HG03378 (cell line): ENCODE measurements at regions not wholly inside any gene's neighbourhood (a gene's known extent, or its start where the extent isn't known, plus 50 kb on each side); places are given as distances from the start of the nearest gene placed in this dataset.

Source experiments
- ATAC-seq: cut with Tn5 transposase; IDR thresholded peaks from one replicate; pipeline ENCODE4 v1.9.1; 2021; ENCODE audit warnings: mild to moderate bottlenecking, moderate library complexity; ENCODE audit not compliant: unreplicated experiment

- no peak for ATAC-seq
Observed at GRCh38 chr20:54361475-54361874, 113.9 kb upstream of the DOK5 start.

GRCh38 chr20:54362283-54362682, 113.1 kb upstream of the DOK5 start:
- ATAC-seq, result no peak

GRCh38 chr20:54364365-54364764, 111.0 kb upstream of the DOK5 start:
- no peak for ATAC-seq

- no peak for ATAC-seq
Observed at GRCh38 chr20:54364919-54365318, 110.5 kb upstream of the DOK5 start.

- no peak for ATAC-seq
Observed at GRCh38 chr20:54366669-54367344, 108.6 kb upstream of the DOK5 start.

- ATAC-seq, result no peak
Observed at GRCh38 chr20:54368570-54368969, 106.8 kb upstream of the DOK5 start.

- no peak for ATAC-seq
Observed at GRCh38 chr20:54372313-54372712, 103.1 kb upstream of the DOK5 start.

GRCh38 chr20:54377992-54378773, 97.2 kb upstream of the DOK5 start:
- ATAC-seq, result no peak

GRCh38 chr20:54379893-54380584, 95.4 kb upstream of the DOK5 start:
- ATAC-seq, result no peak

- ATAC-seq, result no peak
Observed at GRCh38 chr20:54382419-54382818, 93.0 kb upstream of the DOK5 start.

GRCh38 chr20:54385746-54386145, 89.6 kb upstream of the DOK5 start:
- ATAC-seq, result no peak

GRCh38 chr20:54389596-54390280, 85.7 kb upstream of the DOK5 start:
- ATAC-seq, result no peak

- ATAC-seq, result no peak
Observed at GRCh38 chr20:54397292-54398140, 77.9 kb upstream of the DOK5 start.

- no peak for ATAC-seq
Observed at GRCh38 chr20:54398814-54399213, 76.6 kb upstream of the DOK5 start.

GRCh38 chr20:54405540-54405939, 69.9 kb upstream of the DOK5 start:
- no peak for ATAC-seq

- ATAC-seq, result no peak
Observed at GRCh38 chr20:54407459-54407858, 67.9 kb upstream of the DOK5 start.

GRCh38 chr20:54415967-54416366, 59.4 kb upstream of the DOK5 start:
- ATAC-seq, result no peak

- no peak for ATAC-seq
Observed at GRCh38 chr20:54416770-54417169, 58.6 kb upstream of the DOK5 start.

GRCh38 chr20:54419531-54419930, 55.9 kb upstream of the DOK5 start:
- no peak for ATAC-seq
